GM12873 (cell line): ENCODE measurements at regions not wholly inside any gene's neighbourhood (a gene's known extent, or its start where the extent isn't known, plus 50 kb on each side); places are given as distances from the start of the nearest gene placed in this dataset.

Experiments
- CTCF ChIP-seq: IDR thresholded peaks from 2 replicates; pipeline ENCODE4 v1.5.1; 2012; ENCODE audit warnings: low read depth, mild to moderate bottlenecking, moderate library complexity, low read length, control low read depth; ENCODE audit not compliant: insufficient read depth; ENCODE audit errors: missing control alignments

DNA sequence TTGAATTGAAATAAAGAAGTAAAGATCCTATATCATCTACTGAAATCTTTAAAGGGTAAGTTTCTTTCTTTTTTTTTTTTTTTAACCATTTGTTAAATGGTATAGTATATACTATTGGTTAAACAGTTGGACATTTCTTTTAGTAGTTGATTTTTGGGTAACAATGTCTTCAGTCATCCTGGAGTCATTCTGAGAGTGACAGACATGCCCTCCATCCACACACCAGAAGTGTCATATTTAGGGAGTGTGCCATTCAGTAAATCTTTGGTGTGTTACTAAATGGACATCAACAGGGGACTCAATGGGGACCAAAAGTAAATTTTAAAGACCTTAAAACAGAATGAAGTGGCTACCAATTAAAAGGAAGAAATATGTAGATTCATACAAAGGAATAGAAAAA, 50.8 kb upstream of the SLC39A10 start:
- TF ChIP-seq CTCF: no peak

DNA sequence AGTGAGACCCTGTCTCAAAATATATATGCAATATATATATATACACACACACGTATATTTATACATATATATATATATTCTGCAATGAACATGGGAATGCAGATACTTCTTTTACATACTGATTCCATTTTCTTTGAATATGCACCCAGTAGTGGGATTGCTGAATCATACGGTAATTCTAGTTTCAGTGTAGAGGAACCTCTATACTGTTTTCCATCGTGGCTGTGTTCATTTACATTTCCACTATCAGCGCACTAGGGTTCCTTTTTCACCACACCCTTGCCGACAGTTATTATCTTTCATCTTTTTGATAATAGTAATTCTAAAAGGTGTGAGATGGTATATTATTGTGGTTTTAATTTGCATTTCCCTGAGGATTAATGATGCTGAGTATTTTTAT, 52.3 kb upstream of the SLC39A10 start:
- TF ChIP-seq CTCF: no peak

- TF ChIP-seq CTCF: no peak
These were observed 53.0 kb upstream of the SLC39A10 start for GRCh38 chr2:195603998-195604397.

GRCh38 chr2:195603408-195603807, 53.6 kb upstream of the SLC39A10 start:
- no peak for TF ChIP-seq CTCF

- TF ChIP-seq CTCF: no peak
These were observed 54.3 kb upstream of the SLC39A10 start for GRCh38 chr2:195602687-195603086.

- no peak for TF ChIP-seq CTCF
These were observed 55.7 kb upstream of the SLC39A10 start for GRCh38 chr2:195601361-195601760.

DNA sequence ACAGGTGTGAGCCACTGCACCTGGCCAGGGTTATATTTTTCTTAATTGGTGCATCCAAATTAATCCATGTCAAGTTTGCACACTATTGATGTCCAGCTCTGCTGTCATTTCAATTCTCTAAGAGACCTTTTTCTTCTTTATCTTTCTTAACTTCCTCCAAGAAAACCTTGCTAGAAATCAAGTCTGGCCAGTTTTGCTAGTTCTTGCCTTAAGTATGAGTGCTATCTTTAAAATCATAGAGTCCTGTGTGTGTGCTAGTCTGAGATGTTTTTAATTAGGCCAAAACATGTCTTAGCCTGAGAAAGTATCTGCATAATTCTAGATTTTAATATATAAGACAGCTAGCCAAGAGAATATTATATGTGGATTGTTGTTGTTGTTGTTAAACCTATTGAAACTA, 56.2 kb upstream of the SLC39A10 start:
- TF ChIP-seq CTCF: no peak
